Progenitor cell of endocrine pancreas (in vitro differentiated cells): ENCODE measurements at regions not wholly inside any gene's neighbourhood (a gene's known extent, or its start where the extent isn't known, plus 50 kb on each side); places are given as distances from the start of the nearest gene placed in this dataset.
A peak's percentile ranks its signal among the peaks of the same experiment; 100 is the strongest.

ENCODE experiments used
- DNase-seq: peaks from one replicate; pipeline ENCODE4 v3.0.0; 2021; ENCODE audit warnings: low spot score; ENCODE audit not compliant: unreplicated experiment
- H3K27ac Mint-ChIP-seq: 2 replicates; pipeline ENCODE4 v1.8.0; 2021; ENCODE audit warnings: mild to moderate bottlenecking, moderate library complexity, mixed read lengths
- H3K27me3 Mint-ChIP-seq: 2 replicates; pipeline ENCODE4 v1.8.0; 2021; ENCODE audit warnings: mixed read lengths
- H3K36me3 Mint-ChIP-seq: 2 replicates; pipeline ENCODE4 v1.8.0; 2022; ENCODE audit warnings: mixed read lengths; ENCODE audit not compliant: insufficient read depth
- H3K4me1 Mint-ChIP-seq: 2 replicates; pipeline ENCODE4 v1.8.0; 2021; ENCODE audit warnings: low read depth, mixed read lengths
- H3K4me3 Mint-ChIP-seq: 2 replicates; pipeline ENCODE4 v1.8.0; 2021; ENCODE audit warnings: low read depth, mild to moderate bottlenecking, moderate library complexity, mixed read lengths
- H3K9me3 Mint-ChIP-seq: 2 replicates; pipeline ENCODE4 v1.8.0; 2021; ENCODE audit warnings: low read depth, mixed read lengths
- TF ChIP-seq, protein P1 (sequence below): fragments of 200-600 bp; sonication (generic); IDR thresholded peaks from one replicate; pipeline ENCODE4 v1.5.0; 2021; ENCODE audit warnings: antibody characterized with exemption, mild to moderate bottlenecking; ENCODE audit not compliant: unreplicated experiment

- Mint-ChIP-seq H3K4me1 (peaks cover 15% of the 10 kb centered on the region), H3K9me3 (no peaks in the 10 kb centered on the region), H3K4me3 (peak overlapping the region; percentile 3), H3K27ac (peak overlapping the region; percentile 6), H3K36me3 (no peaks in the 10 kb centered on the region), H3K27me3 (no peaks in the 10 kb centered on the region)
- TF ChIP-seq, protein P1, sequence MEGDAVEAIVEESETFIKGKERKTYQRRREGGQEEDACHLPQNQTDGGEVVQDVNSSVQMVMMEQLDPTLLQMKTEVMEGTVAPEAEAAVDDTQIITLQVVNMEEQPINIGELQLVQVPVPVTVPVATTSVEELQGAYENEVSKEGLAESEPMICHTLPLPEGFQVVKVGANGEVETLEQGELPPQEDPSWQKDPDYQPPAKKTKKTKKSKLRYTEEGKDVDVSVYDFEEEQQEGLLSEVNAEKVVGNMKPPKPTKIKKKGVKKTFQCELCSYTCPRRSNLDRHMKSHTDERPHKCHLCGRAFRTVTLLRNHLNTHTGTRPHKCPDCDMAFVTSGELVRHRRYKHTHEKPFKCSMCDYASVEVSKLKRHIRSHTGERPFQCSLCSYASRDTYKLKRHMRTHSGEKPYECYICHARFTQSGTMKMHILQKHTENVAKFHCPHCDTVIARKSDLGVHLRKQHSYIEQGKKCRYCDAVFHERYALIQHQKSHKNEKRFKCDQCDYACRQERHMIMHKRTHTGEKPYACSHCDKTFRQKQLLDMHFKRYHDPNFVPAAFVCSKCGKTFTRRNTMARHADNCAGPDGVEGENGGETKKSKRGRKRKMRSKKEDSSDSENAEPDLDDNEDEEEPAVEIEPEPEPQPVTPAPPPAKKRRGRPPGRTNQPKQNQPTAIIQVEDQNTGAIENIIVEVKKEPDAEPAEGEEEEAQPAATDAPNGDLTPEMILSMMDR, result no peak
- DNase-seq, result no peak
Observed at GRCh38 chr3:154060238-154061000, 60.8 kb upstream of the ARHGEF26 start.

DNA sequence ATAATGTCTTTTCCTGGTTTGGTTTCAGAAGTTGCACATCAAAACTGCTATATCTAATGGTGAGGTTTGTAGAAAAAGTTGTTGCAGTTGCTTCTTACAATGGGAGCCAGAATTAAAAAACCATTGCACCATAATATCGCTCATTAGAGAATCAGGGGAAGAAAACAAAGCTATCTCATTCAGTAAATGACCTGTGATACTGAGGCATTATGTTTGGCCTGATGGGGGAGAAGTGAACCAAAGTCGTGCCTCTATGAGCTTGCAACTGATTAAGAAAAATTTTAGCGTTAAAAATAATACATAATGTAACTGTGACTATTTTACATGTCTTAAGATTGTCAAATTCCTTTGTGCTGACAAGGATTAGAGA lies 60.2 kb upstream of the ARHGEF26 start:
- no peak for DNase-seq
- H3K4me1 Mint-ChIP-seq, result peaks cover 15% of the 10 kb centered on the region
- TF ChIP-seq, protein P1, result no peak
- H3K36me3 Mint-ChIP-seq, result no peaks in the 10 kb centered on the region
- no peaks in the 10 kb centered on the region for H3K27me3 Mint-ChIP-seq
- no peak overlapping the region for H3K4me3 Mint-ChIP-seq
- H3K9me3 Mint-ChIP-seq, result no peaks in the 10 kb centered on the region
- no peak overlapping the region for H3K27ac Mint-ChIP-seq

GRCh38 chr3:154062513-154062912 lies 58.7 kb upstream of the ARHGEF26 start:
- H3K4me1 Mint-ChIP-seq, result peaks cover 15% of the 10 kb centered on the region
- H3K27me3 Mint-ChIP-seq, result no peaks in the 10 kb centered on the region
- H3K4me3 Mint-ChIP-seq, result no peak overlapping the region
- TF ChIP-seq, protein P1, result no peak
- H3K27ac Mint-ChIP-seq, result no peak overlapping the region
- no peak for DNase-seq
- H3K36me3 Mint-ChIP-seq, result no peaks in the 10 kb centered on the region
- peaks cover 4% of the 10 kb centered on the region for H3K9me3 Mint-ChIP-seq

GRCh38 chr3:154071146-154071545 lies 50.0 kb upstream of the ARHGEF26 start:
- Mint-ChIP-seq H3K27me3 (no peaks in the 10 kb centered on the region), H3K4me3 (no peak overlapping the region), H3K27ac (no peak overlapping the region), H3K9me3 (peaks cover 17% of the 10 kb centered on the region), H3K4me1 (no peaks in the 10 kb centered on the region), H3K36me3 (peaks cover 2% of the 10 kb centered on the region)
- TF ChIP-seq, protein P1, result no peak
- DNase-seq, result no peak
